Bronchial epithelial cell (primary cell): ENCODE measurements at regions not wholly inside any gene's neighbourhood (a gene's known extent, or its start where the extent isn't known, plus 50 kb on each side); places are given as distances from the start of the nearest gene placed in this dataset.

Experiments used
- DNase-seq: peaks from one replicate; pipeline ENCODE4 v3.0.0-alpha.2; 2010; ENCODE audit warnings: low read depth
- FAIRE-seq: peaks from 2 replicates; lab custom pipeline; 2011; peaks lifted over from hg19 to GRCh38; lab: Jason Lieb, UNC
- H3K27me3 ChIP-seq: 2 replicates; pipeline ENCODE4 v1.5.1; 2011; ENCODE audit warnings: low read length; ENCODE audit not compliant: control insufficient read depth, insufficient read depth
- H3K36me3 ChIP-seq: 2 replicates; pipeline ENCODE4 v1.5.1; 2011; ENCODE audit warnings: low read length; ENCODE audit not compliant: control insufficient read depth, insufficient read depth
- H3K4me3 ChIP-seq: 2 replicates; pipeline ENCODE4 v1.5.1; 2011; ENCODE audit warnings: mild to moderate bottlenecking, low read depth, low read length, control low read depth
- TF ChIP-seq, protein P1 (sequence below): IDR thresholded peaks from 2 replicates; pipeline ENCODE4 v1.5.1; 2011; ENCODE audit warnings: mild to moderate bottlenecking, moderate library complexity, low read length, control low read depth, inconsistent platforms; ENCODE audit not compliant: insufficient read depth, severe bottlenecking

DNA sequence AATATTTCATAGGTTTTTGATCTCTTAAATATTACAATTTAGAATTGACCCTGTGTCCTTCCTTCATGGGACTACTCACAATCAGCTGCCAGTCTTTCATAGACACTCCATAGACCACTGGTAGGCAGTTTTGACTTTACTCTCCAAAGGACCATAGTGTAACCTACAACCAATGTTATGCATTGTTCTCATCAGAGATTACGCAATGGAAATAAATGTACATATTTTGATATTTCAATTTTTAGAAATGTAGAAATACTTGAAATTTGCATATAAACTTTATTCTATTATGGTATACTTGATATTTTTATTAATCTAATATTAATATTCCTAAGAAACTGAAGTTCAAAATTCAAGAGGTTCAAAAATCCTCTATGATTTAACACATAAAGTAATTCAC lies 446.4 kb upstream of the KCND2 start:
- FAIRE-seq: no peak
- DNase-seq: no peak
- Histone ChIP-seq H3K36me3 (no peaks in the 10 kb centered on the region), H3K27me3 (no peaks in the 10 kb centered on the region), H3K4me3 (no peak overlapping the region)
- TF ChIP-seq, protein P1, sequence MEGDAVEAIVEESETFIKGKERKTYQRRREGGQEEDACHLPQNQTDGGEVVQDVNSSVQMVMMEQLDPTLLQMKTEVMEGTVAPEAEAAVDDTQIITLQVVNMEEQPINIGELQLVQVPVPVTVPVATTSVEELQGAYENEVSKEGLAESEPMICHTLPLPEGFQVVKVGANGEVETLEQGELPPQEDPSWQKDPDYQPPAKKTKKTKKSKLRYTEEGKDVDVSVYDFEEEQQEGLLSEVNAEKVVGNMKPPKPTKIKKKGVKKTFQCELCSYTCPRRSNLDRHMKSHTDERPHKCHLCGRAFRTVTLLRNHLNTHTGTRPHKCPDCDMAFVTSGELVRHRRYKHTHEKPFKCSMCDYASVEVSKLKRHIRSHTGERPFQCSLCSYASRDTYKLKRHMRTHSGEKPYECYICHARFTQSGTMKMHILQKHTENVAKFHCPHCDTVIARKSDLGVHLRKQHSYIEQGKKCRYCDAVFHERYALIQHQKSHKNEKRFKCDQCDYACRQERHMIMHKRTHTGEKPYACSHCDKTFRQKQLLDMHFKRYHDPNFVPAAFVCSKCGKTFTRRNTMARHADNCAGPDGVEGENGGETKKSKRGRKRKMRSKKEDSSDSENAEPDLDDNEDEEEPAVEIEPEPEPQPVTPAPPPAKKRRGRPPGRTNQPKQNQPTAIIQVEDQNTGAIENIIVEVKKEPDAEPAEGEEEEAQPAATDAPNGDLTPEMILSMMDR: no peak

DNA sequence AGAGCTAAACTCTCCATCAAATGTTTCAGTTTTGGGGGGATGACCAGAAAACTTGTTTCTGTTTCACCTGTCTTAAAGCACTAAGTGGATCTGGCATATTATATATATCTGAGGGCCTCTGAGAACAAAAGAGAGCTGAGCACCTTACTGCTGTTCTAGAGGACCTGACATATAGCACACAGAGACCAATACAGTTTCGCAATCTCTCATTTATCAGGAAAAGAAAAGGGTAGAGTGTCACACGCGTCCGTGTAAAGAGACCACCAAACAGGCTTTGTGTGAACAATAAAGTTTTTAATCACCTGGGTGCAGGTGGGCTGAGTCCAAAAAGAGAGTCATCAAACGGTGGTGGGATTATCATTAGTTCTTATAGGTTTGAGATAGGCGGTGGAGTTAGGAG lies 434.5 kb upstream of the KCND2 start:
- no peak for FAIRE-seq
- no peak for DNase-seq
- TF ChIP-seq, protein P1: no peak
- Histone ChIP-seq H3K27me3 (no peaks in the 10 kb centered on the region), H3K4me3 (no peak overlapping the region), H3K36me3 (no peaks in the 10 kb centered on the region)

DNA sequence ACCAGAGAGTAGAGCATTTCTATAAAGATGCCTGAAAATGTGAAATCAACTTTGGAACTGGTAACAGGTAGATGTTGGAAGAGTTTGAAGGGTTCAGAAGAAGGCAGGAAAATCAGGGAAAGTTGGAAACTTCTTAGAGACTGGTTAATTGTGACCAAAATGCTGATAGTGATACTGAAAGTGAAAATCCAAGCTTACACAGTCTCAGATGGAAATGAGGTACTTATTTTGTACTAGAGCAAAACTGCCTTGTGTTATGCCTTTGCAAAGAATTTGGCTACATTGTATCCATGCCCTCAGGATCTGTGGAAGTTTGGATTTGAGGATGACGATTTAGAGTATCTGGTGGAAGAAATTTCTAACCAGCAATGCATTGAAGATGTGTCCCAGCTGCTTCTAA lies 430.6 kb upstream of the KCND2 start:
- Histone ChIP-seq H3K27me3 (no peaks in the 10 kb centered on the region), H3K4me3 (no peak overlapping the region), H3K36me3 (no peaks in the 10 kb centered on the region)
- FAIRE-seq (no peak), DNase-seq (no peak)
- TF ChIP-seq, protein P1: no peak

DNA sequence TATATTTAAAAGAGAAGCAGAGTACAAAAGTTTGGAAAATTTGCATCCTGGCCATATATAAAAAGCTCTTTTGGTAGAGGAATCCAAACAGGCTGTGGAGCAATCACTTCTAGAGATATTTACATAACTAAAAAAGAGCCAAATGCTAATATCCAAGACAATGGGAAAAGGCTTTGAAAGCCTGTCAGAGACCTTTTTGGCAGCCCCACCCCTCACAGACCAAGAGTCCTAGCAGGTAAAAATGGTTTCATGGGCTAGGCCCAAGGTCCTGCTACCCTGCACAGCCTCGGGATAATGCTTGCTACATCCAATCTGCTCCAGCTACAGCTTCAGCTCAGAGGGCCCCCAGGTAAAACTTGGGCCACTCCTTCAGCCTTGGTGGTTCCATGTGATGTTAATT lies 430.2 kb upstream of the KCND2 start:
- Histone ChIP-seq H3K27me3 (no peaks in the 10 kb centered on the region), H3K4me3 (no peak overlapping the region), H3K36me3 (no peaks in the 10 kb centered on the region)
- DNase-seq (no peak), FAIRE-seq (no peak)
- TF ChIP-seq, protein P1: no peak

DNA sequence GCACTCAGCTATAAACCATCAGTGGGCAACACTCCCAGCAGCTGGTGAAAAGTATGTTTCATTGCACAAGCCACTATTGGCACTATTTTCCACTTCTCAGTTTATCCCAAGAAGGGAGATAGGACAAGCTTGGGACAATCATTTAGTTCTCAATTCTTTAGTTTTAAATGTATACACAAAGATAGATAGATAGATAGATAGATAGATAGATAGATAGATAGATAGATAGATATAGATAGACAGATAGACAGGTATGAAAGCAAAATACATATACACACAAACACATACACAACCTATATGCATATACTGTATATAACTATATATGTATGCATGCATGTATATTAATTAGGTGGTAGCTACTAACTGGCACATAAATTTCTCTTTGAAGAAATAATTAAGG lies 411.6 kb upstream of the KCND2 start:
- FAIRE-seq (no peak), DNase-seq (no peak)
- Histone ChIP-seq H3K4me3 (no peak overlapping the region), H3K27me3 (no peaks in the 10 kb centered on the region), H3K36me3 (no peaks in the 10 kb centered on the region)
- TF ChIP-seq, protein P1: no peak

DNA sequence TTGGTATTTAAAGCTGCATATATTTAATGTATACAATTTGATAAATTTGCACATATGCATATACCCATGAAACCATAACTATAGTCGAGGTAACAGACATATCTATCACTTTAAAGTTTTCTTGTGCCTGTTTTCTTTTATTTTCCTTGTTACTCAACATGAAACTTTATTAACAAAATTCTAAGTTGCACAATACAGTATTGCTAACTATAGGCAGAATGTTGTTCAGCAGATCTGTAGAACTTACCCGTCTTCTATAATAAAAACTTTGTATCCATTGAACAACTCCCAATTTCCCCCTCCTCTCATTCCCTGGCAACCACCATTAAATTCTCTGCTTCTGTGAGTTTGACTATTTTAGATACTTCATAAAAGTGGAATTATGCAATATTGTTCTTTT lies 404.6 kb upstream of the KCND2 start:
- H3K27me3 ChIP-seq: no peaks in the 10 kb centered on the region
- H3K4me3 ChIP-seq: no peak overlapping the region
- TF ChIP-seq, protein P1: no peak
- FAIRE-seq (no peak), DNase-seq (no peak)
- H3K36me3 ChIP-seq: no peaks in the 10 kb centered on the region
